ENCODE measurements at regions not wholly inside any gene's neighbourhood (a gene's known extent, or its start where the extent isn't known, plus 50 kb on each side); places are given as distances from the start of the nearest gene placed in this dataset.

DNA sequence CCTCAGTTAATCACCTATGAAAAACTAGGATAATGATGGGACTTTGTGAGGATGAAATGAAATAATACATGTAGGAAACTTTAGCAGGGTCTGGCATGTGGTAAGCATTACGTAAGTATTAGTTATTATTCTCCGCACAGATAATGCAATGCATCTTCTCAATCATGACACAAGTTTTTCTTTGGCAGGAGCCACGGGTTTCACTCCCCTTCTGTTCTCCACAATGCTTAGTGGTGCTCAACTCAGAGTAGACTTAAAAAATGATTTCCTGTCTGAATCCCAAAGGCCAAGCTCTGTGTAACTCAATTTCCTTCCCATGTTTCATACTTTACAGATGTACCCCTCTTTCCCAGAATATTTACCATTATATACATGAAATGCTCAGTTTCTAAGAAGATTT lies 82.9 kb downstream of the CCDC34 start:
- TF ChIP-seq, protein P1, sequence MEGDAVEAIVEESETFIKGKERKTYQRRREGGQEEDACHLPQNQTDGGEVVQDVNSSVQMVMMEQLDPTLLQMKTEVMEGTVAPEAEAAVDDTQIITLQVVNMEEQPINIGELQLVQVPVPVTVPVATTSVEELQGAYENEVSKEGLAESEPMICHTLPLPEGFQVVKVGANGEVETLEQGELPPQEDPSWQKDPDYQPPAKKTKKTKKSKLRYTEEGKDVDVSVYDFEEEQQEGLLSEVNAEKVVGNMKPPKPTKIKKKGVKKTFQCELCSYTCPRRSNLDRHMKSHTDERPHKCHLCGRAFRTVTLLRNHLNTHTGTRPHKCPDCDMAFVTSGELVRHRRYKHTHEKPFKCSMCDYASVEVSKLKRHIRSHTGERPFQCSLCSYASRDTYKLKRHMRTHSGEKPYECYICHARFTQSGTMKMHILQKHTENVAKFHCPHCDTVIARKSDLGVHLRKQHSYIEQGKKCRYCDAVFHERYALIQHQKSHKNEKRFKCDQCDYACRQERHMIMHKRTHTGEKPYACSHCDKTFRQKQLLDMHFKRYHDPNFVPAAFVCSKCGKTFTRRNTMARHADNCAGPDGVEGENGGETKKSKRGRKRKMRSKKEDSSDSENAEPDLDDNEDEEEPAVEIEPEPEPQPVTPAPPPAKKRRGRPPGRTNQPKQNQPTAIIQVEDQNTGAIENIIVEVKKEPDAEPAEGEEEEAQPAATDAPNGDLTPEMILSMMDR (conservative IDR thresholded peaks at IDR 0.05; ENCODE audit: low read length) = no peak
- TF ChIP-seq EZH2phosphoT487 (IDR thresholded peaks at IDR 0.05; ENCODE audit: borderline replicate concordance, low read depth, low read length) = no peak

Data from OCI-LY7 (cell line).